Dedifferentiated amniotic fluid mesenchymal stem cell (primary cell): ENCODE measurements at regions not wholly inside any gene's neighbourhood (a gene's known extent, or its start where the extent isn't known, plus 50 kb on each side); places are given as distances from the start of the nearest gene placed in this dataset.

ENCODE experiments used
- DNase-seq: peaks from one replicate; pipeline ENCODE4 v3.0.0-alpha.2; 2016; ENCODE audit errors: extremely low spot score

- DNase-seq: no peak
Measured at GRCh38 chr20:43309266-43309665, 119.6 kb upstream of the PTPRT start.

- DNase-seq: no peak
Measured at GRCh38 chr20:43306837-43307236, 117.1 kb upstream of the PTPRT start.

GRCh38 chr20:43305749-43306148 lies 116.0 kb upstream of the PTPRT start:
- DNase-seq: no peak

DNA sequence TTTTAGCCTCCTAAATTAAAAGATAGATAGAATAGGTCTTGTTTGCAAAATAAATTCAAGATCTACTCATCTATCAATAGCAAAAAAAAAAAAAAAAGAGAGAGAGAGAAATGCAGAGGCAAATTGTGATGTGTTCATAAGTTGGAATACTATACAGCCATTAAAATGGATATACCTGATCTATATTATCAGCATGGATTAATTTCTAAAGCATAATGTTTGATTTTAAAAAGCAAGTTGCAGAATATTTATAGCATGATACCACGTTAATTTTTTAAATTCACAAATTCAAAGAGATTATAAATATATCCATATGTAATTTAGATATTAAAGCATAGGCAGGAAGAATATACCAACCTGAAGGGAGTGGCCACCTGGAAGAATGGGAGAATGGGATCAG lies 114.9 kb upstream of the PTPRT start:
- DNase-seq: no peak

GRCh38 chr20:43302936-43303335 lies 113.2 kb upstream of the PTPRT start:
- no peak for DNase-seq

GRCh38 chr20:43300901-43301300 lies 111.2 kb upstream of the PTPRT start:
- DNase-seq: no peak

GRCh38 chr20:43295781-43296180 lies 106.1 kb upstream of the PTPRT start:
- no peak for DNase-seq

DNA sequence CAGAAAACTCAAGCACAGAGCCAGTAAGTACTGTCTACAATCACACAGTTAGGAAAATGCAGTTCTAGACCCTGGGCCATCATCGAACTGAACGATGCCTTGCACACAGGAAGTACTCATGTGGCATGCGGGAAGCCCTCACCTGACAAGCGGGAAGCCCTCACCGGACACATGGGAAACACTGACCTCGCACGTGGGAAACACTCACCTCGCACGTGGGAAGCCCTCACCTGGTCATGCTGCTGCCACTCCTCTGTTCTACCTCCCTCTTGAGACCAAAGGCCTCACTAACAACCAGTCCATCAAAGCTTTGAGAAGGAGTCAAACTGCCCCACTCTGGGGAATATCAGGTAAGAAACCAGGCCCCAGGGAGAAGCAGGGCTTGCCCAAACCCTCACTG lies 105.6 kb upstream of the PTPRT start:
- no peak for DNase-seq

- no peak for DNase-seq
Measured at GRCh38 chr20:43294031-43294430, 104.3 kb upstream of the PTPRT start.

GRCh38 chr20:43293068-43293786 lies 103.5 kb upstream of the PTPRT start:
- no peak for DNase-seq

GRCh38 chr20:43292222-43292621 lies 102.5 kb upstream of the PTPRT start:
- no peak for DNase-seq

DNA sequence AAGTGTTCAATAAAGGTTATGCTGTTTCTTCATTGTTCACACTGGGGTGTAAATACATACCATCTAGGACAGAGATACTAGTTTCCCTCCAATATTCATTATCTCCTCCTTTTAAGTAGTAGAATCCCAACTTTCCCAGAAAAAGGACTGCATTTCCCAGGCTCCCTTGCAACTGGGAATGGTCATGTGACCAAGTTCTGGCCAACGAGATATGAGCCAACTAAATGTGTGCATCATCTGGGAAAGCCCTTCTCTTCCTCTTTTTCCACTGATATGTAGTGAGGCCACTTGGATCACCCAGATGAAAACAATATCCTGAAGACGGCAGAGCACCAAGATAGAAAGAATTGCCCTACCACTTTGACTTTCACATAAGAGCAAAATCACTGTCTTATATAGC lies 97.9 kb upstream of the PTPRT start:
- no peak for DNase-seq

DNA sequence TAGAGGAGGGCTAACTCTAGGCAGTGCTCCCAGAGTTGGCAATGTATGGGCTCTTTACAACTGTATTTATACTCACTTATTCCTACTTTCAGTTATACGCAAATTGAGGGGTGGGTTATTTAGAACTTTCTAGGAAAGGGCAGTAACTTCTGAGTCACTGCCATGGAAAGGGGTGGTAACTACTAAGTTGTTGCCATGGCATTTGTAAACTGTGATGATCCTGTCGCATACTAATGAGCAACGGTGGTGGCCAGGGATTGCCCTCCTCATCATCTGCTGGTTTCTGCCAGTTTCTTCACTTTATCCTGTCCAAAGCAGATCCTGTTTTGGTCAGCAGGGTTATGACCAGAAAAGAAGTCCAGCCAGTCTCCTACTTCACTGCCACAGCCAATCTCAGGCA lies 95.5 kb upstream of the PTPRT start:
- DNase-seq: no peak

DNA sequence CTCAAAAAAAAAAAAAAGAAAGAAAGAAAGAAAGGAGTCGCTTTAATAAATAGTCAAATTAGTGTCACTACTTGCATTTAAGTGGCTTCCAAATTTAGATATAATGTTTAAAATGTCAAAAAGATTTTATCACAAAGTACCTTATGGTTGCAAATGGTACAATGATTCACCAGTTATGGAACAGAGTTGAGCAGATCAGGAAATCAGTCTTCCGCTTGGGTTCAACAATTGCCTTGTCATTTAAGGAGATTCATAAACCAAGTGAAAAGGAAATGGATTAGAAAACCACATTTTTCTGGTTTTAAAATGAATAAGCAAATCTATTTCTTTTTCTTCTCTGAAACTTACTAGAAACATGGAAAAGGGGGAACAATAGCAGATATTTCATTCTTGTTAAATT lies 94.8 kb upstream of the PTPRT start:
- DNase-seq: no peak

GRCh38 chr20:43283126-43283525 lies 93.4 kb upstream of the PTPRT start:
- DNase-seq: no peak

DNA sequence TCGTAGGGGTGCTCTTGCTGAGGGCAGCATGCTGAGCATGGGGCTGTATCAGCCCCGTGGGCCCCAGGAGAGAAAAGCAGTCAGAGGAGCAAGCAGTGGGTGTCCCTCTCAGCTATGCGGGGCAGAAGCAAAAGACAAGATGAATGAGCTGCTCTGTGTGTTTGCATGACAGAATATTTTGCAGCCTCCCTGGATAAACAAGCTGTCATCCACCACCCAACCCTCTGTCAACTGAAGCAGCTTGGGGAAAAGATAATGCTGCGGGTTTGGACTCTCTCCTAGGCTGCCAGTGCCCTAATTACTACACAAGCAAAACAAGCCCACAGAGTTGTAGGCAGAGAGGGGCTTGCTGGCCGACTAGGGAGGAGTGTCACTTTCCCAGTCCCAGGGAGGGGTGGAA lies 82.3 kb upstream of the PTPRT start:
- DNase-seq: no peak

DNA sequence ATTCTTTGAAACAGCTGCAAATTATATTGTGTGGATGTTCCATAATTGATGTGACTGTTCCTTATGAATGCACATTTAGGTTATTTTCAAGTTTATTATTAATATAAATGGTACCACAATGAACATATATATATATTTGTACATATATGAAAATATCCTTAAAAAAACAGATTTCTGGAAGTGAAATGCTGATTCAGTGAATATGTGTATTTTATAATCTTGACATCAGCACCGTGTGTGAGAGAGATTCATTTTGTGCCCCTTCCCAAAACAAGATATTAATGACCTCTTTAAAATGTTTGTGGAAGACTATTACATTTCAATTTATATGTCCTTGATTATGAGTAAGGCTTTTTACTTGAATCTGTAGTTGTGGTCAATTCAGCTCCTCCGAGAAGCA lies 75.7 kb upstream of the PTPRT start:
- no peak for DNase-seq

DNA sequence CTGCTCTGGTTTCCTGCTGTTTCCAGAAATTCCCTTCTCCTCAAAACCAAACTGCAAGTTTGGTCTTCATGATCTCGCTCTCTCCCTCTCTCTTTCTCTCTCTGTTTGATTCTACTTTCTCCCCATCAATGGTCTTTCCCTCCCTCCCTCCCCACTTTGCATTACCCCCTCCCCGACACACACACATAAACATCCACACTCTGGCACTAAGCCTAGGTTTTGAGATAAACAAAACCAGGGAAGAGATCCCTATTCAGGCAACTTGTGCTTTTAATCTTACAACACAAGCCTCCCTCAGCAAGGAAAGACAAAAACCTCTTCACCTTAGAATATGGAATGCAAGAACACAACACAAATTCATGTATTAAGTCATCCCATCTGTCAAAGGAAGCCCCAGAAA lies 73.5 kb upstream of the PTPRT start:
- no peak for DNase-seq

- no peak for DNase-seq
Measured at GRCh38 chr20:43262341-43262740, 72.6 kb upstream of the PTPRT start.

DNA sequence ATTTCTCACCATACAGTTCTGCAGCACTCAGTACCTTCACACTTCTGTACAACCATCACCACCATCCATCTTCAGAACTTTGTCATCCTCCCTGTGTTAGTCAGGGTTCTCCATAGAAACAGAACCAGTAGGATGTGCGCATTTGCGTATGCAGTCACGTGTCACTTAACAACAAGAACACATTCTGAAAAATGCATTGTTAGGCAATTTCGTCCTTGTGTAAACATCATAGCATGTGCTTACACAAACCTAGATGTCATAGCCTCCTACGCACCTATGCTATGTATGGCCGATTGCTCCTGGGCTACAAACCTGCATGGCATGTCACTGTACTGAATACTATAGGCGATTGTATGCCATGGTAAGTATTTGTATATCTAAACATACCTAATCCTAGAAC lies 66.2 kb upstream of the PTPRT start:
- no peak for DNase-seq

GRCh38 chr20:43252761-43253160 lies 63.1 kb upstream of the PTPRT start:
- no peak for DNase-seq

DNA sequence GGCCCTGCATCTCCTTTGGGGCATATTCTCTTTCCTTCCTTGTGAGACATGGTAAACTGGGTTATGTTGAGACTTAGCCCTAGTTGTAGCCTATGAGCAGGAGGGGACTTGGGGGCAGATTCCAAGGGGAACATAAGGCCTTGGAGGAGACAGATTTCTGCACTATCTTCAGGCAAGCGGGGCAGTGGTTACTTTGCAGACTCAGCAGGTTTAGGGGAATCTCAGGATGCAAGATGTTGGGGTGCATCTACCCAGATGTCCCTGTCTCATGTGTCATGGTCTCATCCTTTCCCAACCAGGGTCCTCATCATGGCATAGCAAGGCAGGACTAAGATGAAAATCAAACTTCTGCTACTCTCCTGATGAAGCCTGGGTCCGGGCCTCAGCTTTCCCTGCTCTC lies 58.6 kb upstream of the PTPRT start:
- no peak for DNase-seq

GRCh38 chr20:43247361-43247760 lies 57.7 kb upstream of the PTPRT start:
- DNase-seq: no peak

- DNase-seq: no peak
Measured at GRCh38 chr20:43244647-43245046, 54.9 kb upstream of the PTPRT start.
